HG03342 (cell line): ENCODE measurements at regions not wholly inside any gene's neighbourhood (a gene's known extent, or its start where the extent isn't known, plus 50 kb on each side); places are given as distances from the start of the nearest gene placed in this dataset.

ENCODE experiments used
- ATAC-seq: cut with Tn5 transposase; IDR thresholded peaks from one replicate; pipeline ENCODE4 v1.9.1; 2021; ENCODE audit warnings: mild to moderate bottlenecking, moderate library complexity; ENCODE audit not compliant: unreplicated experiment

DNA sequence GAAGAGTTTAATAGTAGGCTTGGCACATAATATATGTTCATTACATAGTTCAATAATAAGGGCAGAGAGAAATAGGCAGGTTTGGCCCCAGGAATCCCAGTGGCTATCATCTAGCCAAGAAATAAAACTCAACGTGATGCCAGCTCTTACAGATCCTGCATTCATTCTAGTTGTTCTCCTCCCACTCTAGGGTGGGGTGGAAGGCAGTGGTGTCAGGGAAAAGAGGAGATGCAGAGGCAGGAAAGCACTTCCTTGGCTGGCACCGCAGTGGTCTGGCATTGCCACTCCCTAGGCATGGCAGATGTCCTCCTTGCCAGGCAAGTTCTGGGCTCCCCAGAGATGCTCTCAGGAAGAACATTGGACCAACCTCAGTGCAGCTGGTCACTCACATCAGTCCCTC, 383.6 kb downstream of the GRIN2B start:
- ATAC-seq: no peak

- ATAC-seq: no peak
Observed at GRCh38 chr12:13597166-13597565, 384.2 kb downstream of the GRIN2B start.

GRCh38 chr12:13596714-13597113, 384.7 kb downstream of the GRIN2B start:
- no peak for ATAC-seq

DNA sequence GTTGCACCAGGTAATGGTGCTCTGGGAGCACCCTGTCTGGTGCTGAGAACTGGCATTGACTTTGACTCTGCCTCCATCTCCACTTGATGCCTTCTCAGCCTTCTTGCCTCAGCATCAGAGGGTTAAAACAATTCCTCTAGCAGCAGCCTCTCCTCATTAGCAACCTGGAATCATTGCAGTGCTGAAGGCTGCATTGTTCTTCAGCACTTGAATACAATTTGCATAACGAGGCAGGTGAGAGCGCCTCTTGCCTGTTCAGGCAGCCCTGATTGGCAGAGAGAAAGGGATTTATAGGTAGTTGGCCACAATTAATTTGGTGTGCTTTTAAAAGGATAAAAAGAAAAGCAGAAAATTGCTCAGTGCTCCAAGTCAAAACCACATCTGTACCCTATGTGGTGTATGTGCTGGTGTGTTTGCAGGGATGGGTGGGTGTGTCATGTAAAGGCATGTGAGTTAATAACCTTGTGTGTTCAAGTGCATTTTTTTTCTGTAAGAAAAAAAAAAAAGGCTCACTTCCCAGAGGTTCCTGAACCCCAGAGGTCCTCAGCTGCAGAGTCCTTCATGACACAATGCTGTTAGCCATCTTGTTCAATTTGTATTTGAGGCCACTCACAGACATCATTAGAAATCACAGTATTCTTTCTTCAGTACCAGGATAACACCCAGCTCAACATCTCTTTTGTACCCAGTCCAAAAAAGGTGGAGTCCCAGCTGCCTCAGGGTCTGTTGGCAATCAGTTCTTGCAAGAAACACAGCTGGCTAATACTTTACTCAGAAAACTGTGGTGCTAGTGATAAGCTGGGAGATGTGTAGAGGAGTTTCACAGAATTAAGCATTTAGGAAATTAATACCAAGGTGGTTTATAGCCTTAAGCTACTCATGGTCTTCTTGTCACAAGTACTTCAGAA, 385.6 kb downstream of the GRIN2B start:
- no peak for ATAC-seq

GRCh38 chr12:13594731-13595514, 386.5 kb downstream of the GRIN2B start:
- no peak for ATAC-seq

- peak; percentile 49 for ATAC-seq
Observed at GRCh38 chr12:13592063-13592942, 389.1 kb downstream of the GRIN2B start.

- ATAC-seq: no peak
Observed at GRCh38 chr12:13591488-13591887, 389.9 kb downstream of the GRIN2B start.

- no peak for ATAC-seq
Observed at GRCh38 chr12:13591059-13591458, 390.3 kb downstream of the GRIN2B start.

DNA sequence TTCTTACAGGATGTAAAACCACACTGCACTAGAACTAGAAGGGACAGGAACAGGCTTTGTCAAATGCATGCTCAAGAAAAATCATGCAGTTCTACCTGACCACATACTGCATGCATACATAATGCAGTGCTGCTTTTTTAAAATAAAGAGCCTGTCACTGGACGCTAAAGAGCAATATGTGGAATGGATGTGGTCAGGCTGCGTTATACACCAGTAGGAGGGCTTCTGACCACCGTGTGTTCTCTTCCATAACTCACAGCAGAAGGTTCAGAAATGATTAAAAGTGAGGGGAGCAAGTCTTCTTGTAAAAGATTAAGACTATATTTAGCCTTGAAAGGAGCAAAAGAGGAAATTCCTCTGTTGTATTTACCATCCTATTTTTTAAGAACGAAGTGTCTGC, 392.0 kb downstream of the EMP1 start:
- no peak for ATAC-seq

GRCh38 chr12:13587721-13588390, 391.3 kb downstream of the EMP1 start:
- no peak for ATAC-seq

DNA sequence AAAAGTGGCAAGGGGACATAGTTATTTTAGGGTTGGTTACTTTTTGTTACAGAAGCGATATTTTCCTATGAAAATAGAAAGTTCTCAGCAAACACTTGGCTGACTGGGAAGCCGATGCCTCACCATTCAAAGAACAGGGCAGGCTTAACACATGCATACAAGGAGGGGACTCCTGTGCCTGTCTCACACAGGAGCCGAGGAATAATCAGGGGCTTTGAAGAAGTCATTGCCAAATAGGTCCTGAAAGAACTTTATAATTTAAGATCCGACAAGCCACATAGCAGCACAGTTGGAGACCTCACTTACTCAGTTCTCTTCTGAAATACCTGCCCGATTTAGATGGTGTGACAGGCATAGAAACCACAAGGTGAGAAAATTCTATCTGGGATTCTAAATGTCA, 389.8 kb downstream of the EMP1 start:
- no peak for ATAC-seq

DNA sequence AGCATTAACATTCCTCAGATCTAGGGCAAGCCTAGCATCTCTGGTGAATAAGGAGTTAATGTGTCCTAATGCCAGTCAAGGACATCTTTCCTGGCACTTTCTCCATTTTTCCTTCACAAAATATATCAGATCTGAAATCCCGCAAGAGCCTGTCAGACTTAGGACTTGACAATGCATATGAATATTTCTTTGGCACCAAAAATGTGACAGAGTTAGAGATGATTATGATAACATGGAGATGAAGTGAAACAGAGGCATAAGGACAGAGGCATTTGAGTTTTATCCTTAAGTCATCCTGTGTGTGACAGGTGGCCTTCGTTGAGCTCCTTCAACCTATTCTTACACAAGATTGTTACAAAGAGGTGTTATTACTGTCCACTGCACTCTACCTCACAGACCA, 388.0 kb downstream of the EMP1 start:
- ATAC-seq: no peak

DNA sequence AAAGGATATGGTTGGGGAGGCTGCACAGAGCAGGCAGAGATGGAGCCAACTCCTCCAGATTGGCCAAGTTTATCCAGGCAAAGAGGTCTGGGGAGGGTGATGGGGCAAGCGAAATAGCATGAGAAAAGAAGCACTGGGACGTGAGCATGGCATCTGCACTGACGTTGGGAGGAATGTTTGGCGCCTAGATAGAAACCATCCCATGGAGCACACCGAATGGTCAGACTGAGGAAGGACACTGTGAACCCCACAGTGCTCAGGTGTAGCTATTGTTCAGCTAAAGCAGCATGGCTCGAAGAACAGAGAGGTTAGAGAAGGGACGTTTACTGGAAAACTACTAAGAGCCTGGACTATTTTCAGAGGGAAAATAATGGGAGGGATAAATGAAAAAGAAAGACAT, 387.1 kb downstream of the EMP1 start:
- ATAC-seq: no peak

GRCh38 chr12:13582421-13582820, 385.9 kb downstream of the EMP1 start:
- no peak for ATAC-seq

DNA sequence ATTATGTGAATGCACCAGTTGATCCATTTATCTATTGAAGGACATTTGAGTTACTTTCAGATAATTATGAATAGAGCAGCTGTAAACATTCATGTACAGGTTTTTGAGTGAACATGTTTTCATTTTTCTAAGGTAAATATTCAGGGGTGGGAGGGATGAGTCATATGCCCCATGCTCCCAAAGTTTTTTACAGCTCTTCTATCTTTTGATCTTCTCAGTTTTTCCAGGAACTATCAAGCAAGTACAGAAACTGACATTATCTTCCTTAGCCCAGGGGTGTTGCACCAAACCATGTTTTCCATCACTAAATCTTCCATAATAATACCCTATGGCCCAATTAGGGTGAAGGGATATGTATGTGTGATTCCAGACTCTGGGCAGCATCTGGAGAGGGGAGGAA, 384.5 kb downstream of the EMP1 start:
- no peak for ATAC-seq

- ATAC-seq: no peak
Observed at GRCh38 chr12:13580206-13580605, 383.7 kb downstream of the EMP1 start.

GRCh38 chr12:13576935-13577500, 380.5 kb downstream of the EMP1 start:
- ATAC-seq: no peak

DNA sequence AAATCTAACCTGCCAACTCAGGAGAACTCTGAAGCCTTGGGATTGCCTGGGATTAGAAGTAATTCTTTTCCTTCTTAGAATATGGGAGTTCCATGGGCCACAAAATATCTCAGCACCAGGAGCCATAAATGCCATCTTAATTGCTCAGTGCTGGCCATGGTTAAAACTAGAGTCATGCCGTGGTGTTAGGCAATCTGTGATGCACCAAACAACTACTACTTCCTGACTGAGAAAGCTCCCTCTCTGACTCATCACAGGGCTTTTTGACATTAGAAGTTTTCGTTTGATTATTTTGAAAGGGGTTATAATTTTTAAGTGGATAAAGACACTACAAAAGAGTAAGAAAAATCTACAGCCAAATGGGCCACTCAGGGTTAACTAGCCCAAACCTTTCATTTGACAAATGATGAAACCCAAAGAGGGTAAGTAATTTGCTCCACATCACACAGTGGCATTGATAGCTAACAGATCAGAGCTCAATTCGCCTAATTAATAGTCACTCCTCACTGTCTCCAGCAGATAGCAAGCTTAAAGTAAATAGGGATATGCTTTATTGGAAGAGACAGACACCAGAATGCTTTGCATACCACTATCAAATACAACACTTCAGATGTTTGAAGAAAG, 377.3 kb downstream of the EMP1 start:
- ATAC-seq: no peak

GRCh38 chr12:13571035-13571434, 374.5 kb downstream of the EMP1 start:
- ATAC-seq: no peak
